ENCODE measurements at regions not wholly inside any gene's neighbourhood (a gene's known extent, or its start where the extent isn't known, plus 50 kb on each side); places are given as distances from the start of the nearest gene placed in this dataset.

DNA sequence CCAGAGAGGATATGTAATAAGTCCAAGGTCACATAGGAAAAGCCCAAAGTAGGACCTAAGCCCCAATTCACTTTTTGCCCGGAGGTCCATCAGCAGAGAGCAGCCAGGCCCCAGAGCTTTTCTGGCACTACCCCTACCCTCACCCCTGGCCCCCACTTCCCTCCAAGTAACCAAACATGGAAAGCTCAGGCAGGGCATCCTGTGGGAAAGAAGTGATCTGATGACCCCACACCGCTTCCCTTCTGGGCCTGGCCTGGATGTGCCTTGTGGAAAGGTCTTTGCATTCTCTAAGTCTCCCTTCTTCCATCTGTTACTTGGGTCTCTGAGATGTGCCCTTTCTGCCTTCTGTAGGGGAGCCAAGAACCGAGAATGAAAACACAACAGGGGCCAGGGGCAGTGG lies 136.9 kb downstream of the TMEM132E start:
- Histone ChIP-seq H3K4me3 (ENCODE audit: insufficient read depth, low read depth, low read length) (no peak overlapping the region), H3K4me1 (ENCODE audit: control insufficient read depth, insufficient read depth, low read length) (no peaks in the 10 kb centered on the region), H3K9me3 (ENCODE audit: control insufficient read depth, low read length) (no peaks in the 10 kb centered on the region), H3K36me3 (ENCODE audit: control insufficient read depth, insufficient read depth, low read length) (no peaks in the 10 kb centered on the region), H3K27ac (ENCODE audit: insufficient read depth, low read depth, low read length, poor library complexity, severe bottlenecking) (no peak overlapping the region), H3K27me3 (ENCODE audit: control insufficient read depth, insufficient read depth, low read length, poor library complexity, severe bottlenecking) (no peaks in the 10 kb centered on the region)
- WGBS, 2 experiments = 86 to 87% methylated on average over 3 of the region's 3 CpGs

DNA sequence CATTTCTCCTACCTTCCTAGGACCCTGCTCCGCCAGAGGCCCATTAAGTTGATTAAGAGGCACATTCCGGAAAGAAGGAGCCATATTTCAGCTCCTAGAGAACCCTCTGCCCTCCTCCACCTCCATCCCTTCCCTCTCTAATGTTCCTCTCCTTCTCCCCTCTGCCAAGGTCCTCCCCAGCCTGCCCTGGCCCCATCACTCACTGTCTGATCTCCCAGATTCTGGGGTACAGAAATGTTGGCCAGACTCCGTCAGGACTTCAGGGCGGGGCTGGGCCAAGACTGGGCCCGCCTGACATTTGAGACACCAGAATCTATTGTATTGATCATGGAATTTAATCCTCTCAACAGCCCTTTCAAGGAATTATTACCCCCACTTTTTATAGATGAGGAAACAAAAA lies 136.1 kb downstream of the TMEM132E start:
- no peak overlapping the region for H3K4me3 ChIP-seq (ENCODE audit: insufficient read depth, low read depth, low read length)
- WGBS, 2 experiments = 94 to 96% methylated on average over 5 of the region's 5 CpGs
- H3K27me3 ChIP-seq (ENCODE audit: control insufficient read depth, insufficient read depth, low read length, poor library complexity, severe bottlenecking) = no peaks in the 10 kb centered on the region
- no peaks in the 10 kb centered on the region for H3K9me3 ChIP-seq (ENCODE audit: control insufficient read depth, low read length)
- H3K4me1 ChIP-seq (ENCODE audit: control insufficient read depth, insufficient read depth, low read length) = no peaks in the 10 kb centered on the region
- H3K27ac ChIP-seq (ENCODE audit: insufficient read depth, low read depth, low read length, poor library complexity, severe bottlenecking) = no peak overlapping the region
- H3K36me3 ChIP-seq (ENCODE audit: control insufficient read depth, insufficient read depth, low read length) = no peaks in the 10 kb centered on the region

DNA sequence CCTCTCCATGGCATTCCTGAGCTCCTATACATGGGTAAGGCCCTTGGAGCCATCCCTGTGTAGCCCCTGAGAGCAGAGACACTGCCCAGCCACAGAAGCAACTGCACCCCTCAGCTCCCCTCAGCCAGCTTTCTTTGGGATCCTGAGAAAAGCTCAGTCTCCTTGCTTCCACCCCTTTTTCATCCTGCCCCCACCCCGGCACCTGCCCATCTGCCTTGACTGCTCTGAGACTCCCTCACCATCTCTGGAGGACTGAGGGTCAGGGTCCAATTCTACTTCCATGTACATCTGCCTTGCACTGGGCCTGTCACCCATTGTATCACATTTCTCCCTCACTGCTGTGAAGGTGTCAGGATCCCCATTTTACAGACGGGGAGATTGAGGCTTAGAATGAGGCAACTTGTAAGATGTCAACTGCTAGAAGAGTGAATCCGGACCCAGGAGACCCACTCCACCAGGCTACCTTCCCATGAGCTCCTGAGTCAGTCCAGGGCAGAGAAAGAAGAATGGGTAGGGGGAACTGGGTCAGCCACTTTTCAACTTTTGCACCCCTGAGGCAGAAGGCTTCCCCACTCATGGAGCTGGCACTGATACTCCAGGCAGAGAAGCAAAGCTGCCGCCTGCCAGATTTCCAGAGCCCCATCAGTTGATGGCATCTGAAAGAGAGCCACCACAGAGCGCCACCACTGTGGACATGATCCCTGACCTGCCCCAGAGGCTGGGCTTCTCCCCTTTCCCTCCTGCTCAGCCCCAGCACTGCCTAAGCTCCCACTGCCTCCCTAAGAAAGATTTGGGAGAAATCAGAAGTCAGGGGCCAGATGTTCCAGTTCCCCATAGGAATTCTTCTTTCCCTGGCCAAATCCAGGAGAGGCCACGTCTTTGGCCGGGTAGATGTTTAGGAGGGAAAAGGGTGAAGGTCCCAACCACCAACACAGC lies 135.4 kb downstream of the TMEM132E start:
- H3K4me3 ChIP-seq (ENCODE audit: insufficient read depth, low read depth, low read length) = no peak overlapping the region
- no peaks in the 10 kb centered on the region for H3K9me3 ChIP-seq (ENCODE audit: control insufficient read depth, low read length)
- H3K27ac ChIP-seq (ENCODE audit: insufficient read depth, low read depth, low read length, poor library complexity, severe bottlenecking) = no peak overlapping the region
- H3K27me3 ChIP-seq (ENCODE audit: control insufficient read depth, insufficient read depth, low read length, poor library complexity, severe bottlenecking) = no peaks in the 10 kb centered on the region
- H3K36me3 ChIP-seq (ENCODE audit: control insufficient read depth, insufficient read depth, low read length) = no peaks in the 10 kb centered on the region
- 93 to 95% methylated on average over 7 of the region's 7 CpGs for WGBS, 2 experiments
- no peaks in the 10 kb centered on the region for H3K4me1 ChIP-seq (ENCODE audit: control insufficient read depth, insufficient read depth, low read length)

- WGBS, 2 experiments = 100% methylated on average over 1 of the region's 1 CpG
- Histone ChIP-seq H3K27ac (ENCODE audit: insufficient read depth, low read depth, low read length, poor library complexity, severe bottlenecking) (no peak overlapping the region), H3K4me1 (ENCODE audit: control insufficient read depth, insufficient read depth, low read length) (no peaks in the 10 kb centered on the region), H3K27me3 (ENCODE audit: control insufficient read depth, insufficient read depth, low read length, poor library complexity, severe bottlenecking) (no peaks in the 10 kb centered on the region), H3K4me3 (ENCODE audit: insufficient read depth, low read depth, low read length) (no peak overlapping the region), H3K9me3 (ENCODE audit: control insufficient read depth, low read length) (no peaks in the 10 kb centered on the region), H3K36me3 (ENCODE audit: control insufficient read depth, insufficient read depth, low read length) (no peaks in the 10 kb centered on the region)
Measured at GRCh38 chr17:34713687-34714086, 134.3 kb downstream of the TMEM132E start.

GRCh38 chr17:34712481-34713195 lies 133.3 kb downstream of the TMEM132E start:
- Histone ChIP-seq H3K9me3 (ENCODE audit: control insufficient read depth, low read length) (no peaks in the 10 kb centered on the region), H3K4me1 (ENCODE audit: control insufficient read depth, insufficient read depth, low read length) (no peaks in the 10 kb centered on the region), H3K36me3 (ENCODE audit: control insufficient read depth, insufficient read depth, low read length) (no peaks in the 10 kb centered on the region), H3K27me3 (ENCODE audit: control insufficient read depth, insufficient read depth, low read length, poor library complexity, severe bottlenecking) (no peaks in the 10 kb centered on the region), H3K27ac (ENCODE audit: insufficient read depth, low read depth, low read length, poor library complexity, severe bottlenecking) (no peak overlapping the region), H3K4me3 (ENCODE audit: insufficient read depth, low read depth, low read length) (no peak overlapping the region)
- WGBS, 2 experiments = 86 to 91% methylated on average over 3 of the region's 3 CpGs

DNA sequence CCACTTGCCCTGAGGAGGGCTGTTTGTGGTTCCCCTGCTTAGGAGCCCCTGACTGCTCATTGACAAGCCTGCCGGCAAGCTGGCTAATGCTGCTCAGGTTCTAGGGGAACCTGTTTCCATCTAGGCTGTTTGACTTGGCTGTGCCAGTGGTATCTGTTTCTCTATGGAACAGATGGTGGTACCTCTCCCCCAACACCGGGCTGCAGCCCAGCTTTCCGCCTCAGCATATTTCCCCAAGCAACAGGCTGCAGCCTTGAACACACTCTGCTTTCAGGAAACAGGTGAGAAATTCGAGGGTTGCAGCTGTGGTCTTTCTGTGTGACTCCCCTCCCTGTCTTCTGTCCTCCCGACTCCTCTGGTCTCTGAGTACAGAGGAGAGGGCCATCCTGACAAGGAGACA lies 132.3 kb downstream of the TMEM132E start:
- H3K9me3 ChIP-seq (ENCODE audit: control insufficient read depth, low read length) = no peaks in the 10 kb centered on the region
- H3K4me3 ChIP-seq (ENCODE audit: insufficient read depth, low read depth, low read length) = no peak overlapping the region
- no peak overlapping the region for H3K27ac ChIP-seq (ENCODE audit: insufficient read depth, low read depth, low read length, poor library complexity, severe bottlenecking)
- 77 to 82% methylated on average over 5 of the region's 5 CpGs for WGBS, 2 experiments
- H3K36me3 ChIP-seq (ENCODE audit: control insufficient read depth, insufficient read depth, low read length) = no peaks in the 10 kb centered on the region
- H3K4me1 ChIP-seq (ENCODE audit: control insufficient read depth, insufficient read depth, low read length) = no peaks in the 10 kb centered on the region
- no peaks in the 10 kb centered on the region for H3K27me3 ChIP-seq (ENCODE audit: control insufficient read depth, insufficient read depth, low read length, poor library complexity, severe bottlenecking)

DNA sequence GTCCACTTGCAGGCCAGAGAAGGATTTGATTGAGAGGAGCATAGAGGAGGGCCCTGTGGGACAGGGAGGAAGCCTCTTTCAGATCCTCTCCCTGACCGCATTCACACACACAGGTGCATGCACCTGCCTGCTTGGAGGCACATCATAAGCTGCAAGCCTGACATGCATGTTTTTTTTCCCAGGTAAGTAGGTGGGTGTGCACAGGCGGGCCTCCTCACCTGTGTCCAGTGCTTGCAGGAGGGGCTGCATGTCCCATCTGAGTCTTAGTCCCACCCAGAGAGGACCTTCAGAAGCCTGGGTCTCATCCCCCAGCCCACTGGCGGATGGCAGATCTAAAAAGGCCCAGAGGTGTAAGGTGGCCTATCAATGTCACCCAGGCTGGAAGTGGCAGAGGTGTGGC lies 130.8 kb downstream of the TMEM132E start:
- Histone ChIP-seq H3K27me3 (ENCODE audit: control insufficient read depth, insufficient read depth, low read length, poor library complexity, severe bottlenecking) (no peaks in the 10 kb centered on the region), H3K4me1 (ENCODE audit: control insufficient read depth, insufficient read depth, low read length) (no peaks in the 10 kb centered on the region), H3K9me3 (ENCODE audit: control insufficient read depth, low read length) (no peaks in the 10 kb centered on the region), H3K4me3 (ENCODE audit: insufficient read depth, low read depth, low read length) (no peak overlapping the region), H3K27ac (ENCODE audit: insufficient read depth, low read depth, low read length, poor library complexity, severe bottlenecking) (no peak overlapping the region), H3K36me3 (ENCODE audit: control insufficient read depth, insufficient read depth, low read length) (no peaks in the 10 kb centered on the region)
- 92 to 94% methylated on average over 3 of the region's 3 CpGs for WGBS, 2 experiments

- no peaks in the 10 kb centered on the region for H3K27me3 ChIP-seq (ENCODE audit: control insufficient read depth, insufficient read depth, low read length, poor library complexity, severe bottlenecking)
- no peaks in the 10 kb centered on the region for H3K9me3 ChIP-seq (ENCODE audit: control insufficient read depth, low read length)
- no peak overlapping the region for H3K4me3 ChIP-seq (ENCODE audit: insufficient read depth, low read depth, low read length)
- WGBS, 2 experiments = 72 to 73% methylated on average over 8 of the region's 8 CpGs
- H3K27ac ChIP-seq (ENCODE audit: insufficient read depth, low read depth, low read length, poor library complexity, severe bottlenecking) = no peak overlapping the region
- no peaks in the 10 kb centered on the region for H3K36me3 ChIP-seq (ENCODE audit: control insufficient read depth, insufficient read depth, low read length)
- H3K4me1 ChIP-seq (ENCODE audit: control insufficient read depth, insufficient read depth, low read length) = no peaks in the 10 kb centered on the region
Measured at GRCh38 chr17:34709158-34709754, 129.9 kb downstream of the TMEM132E start.

- no peaks in the 10 kb centered on the region for H3K9me3 ChIP-seq (ENCODE audit: control insufficient read depth, low read length)
- peaks cover 8% of the 10 kb centered on the region for H3K27me3 ChIP-seq (ENCODE audit: control insufficient read depth, insufficient read depth, low read length, poor library complexity, severe bottlenecking)
- 11 to 13% methylated on average over 4 of the region's 4 CpGs for WGBS, 2 experiments
- H3K27ac ChIP-seq (ENCODE audit: insufficient read depth, low read depth, low read length, poor library complexity, severe bottlenecking) = no peak overlapping the region
- H3K4me3 ChIP-seq (ENCODE audit: insufficient read depth, low read depth, low read length) = no peak overlapping the region
- H3K36me3 ChIP-seq (ENCODE audit: control insufficient read depth, insufficient read depth, low read length) = no peaks in the 10 kb centered on the region
- no peaks in the 10 kb centered on the region for H3K4me1 ChIP-seq (ENCODE audit: control insufficient read depth, insufficient read depth, low read length)
Measured at GRCh38 chr17:34706029-34706428, 126.6 kb downstream of the TMEM132E start.

GRCh38 chr17:34703533-34703932 lies 124.2 kb downstream of the TMEM132E start:
- Histone ChIP-seq H3K27ac (ENCODE audit: insufficient read depth, low read depth, low read length, poor library complexity, severe bottlenecking) (no peak overlapping the region), H3K36me3 (ENCODE audit: control insufficient read depth, insufficient read depth, low read length) (no peaks in the 10 kb centered on the region), H3K27me3 (ENCODE audit: control insufficient read depth, insufficient read depth, low read length, poor library complexity, severe bottlenecking) (peaks cover 14% of the 10 kb centered on the region), H3K4me1 (ENCODE audit: control insufficient read depth, insufficient read depth, low read length) (peaks cover 6% of the 10 kb centered on the region), H3K9me3 (ENCODE audit: control insufficient read depth, low read length) (no peaks in the 10 kb centered on the region), H3K4me3 (ENCODE audit: insufficient read depth, low read depth, low read length) (no peak overlapping the region)
- WGBS, 2 experiments = 17 to 21% methylated on average over 3 of the region's 3 CpGs
